OCI-LY1 (cell line): ENCODE measurements at regions not wholly inside any gene's neighbourhood (a gene's known extent, or its start where the extent isn't known, plus 50 kb on each side); places are given as distances from the start of the nearest gene placed in this dataset.

Experiments
- CTCF ChIP-seq: fragments of 200-600 bp; sonication (generic), shearing (Covaris generic); IDR thresholded peaks from 2 replicates; pipeline ENCODE4 v1.5.1; 2017; ENCODE audit warnings: mild to moderate bottlenecking, antibody characterized with exemption, low read length, moderate library complexity, mixed read lengths
- EZH2 ChIP-seq: fragments of 200-600 bp; sonication (generic), shearing (Covaris generic); IDR thresholded peaks from 2 replicates; pipeline ENCODE4 v1.8.0; 2017; ENCODE audit warnings: borderline replicate concordance, mixed run types, mild to moderate bottlenecking, antibody characterized with exemption, low read length, moderate library complexity, mixed read lengths

GRCh38 chr2:144304202-144304601, 215.7 kb downstream of the ZEB2 start:
- TF ChIP-seq CTCF (no peak), EZH2 (no peak)
